HEK293T (cell line): ENCODE measurements at regions not wholly inside any gene's neighbourhood (a gene's known extent, or its start where the extent isn't known, plus 50 kb on each side); places are given as distances from the start of the nearest gene placed in this dataset.

Source experiments
- ARNT ChIP-seq: fragments of 450-650 bp; IDR thresholded peaks from 2 replicates; pipeline ENCODE4 v1.6.1; 2017; ENCODE audit warnings: mild to moderate bottlenecking
- BHLHE40 ChIP-seq: fragments of 450-650 bp; IDR thresholded peaks from 2 replicates; pipeline ENCODE4 v1.6.1; 2016; ENCODE audit warnings: mild to moderate bottlenecking, moderate library complexity, borderline replicate concordance
- ELF4 ChIP-seq: fragments of 450-650 bp; IDR thresholded peaks from 2 replicates; pipeline ENCODE4 v1.6.1; 2017; ENCODE audit warnings: antibody characterized with exemption
- FOXA1 ChIP-seq: fragments of 450-650 bp; IDR thresholded peaks from 2 replicates; pipeline ENCODE4 v1.6.1; 2016; ENCODE audit warnings: mild to moderate bottlenecking
- FOXK2 ChIP-seq: fragments of 450-650 bp; IDR thresholded peaks from 2 replicates; pipeline ENCODE4 v1.6.1; 2016; ENCODE audit warnings: mild to moderate bottlenecking
- FOXM1 ChIP-seq: fragments of 450-650 bp; IDR thresholded peaks from 2 replicates; pipeline ENCODE4 v1.6.1; 2017; ENCODE audit warnings: mild to moderate bottlenecking, borderline replicate concordance
- HDGF ChIP-seq: fragments of 450-650 bp; IDR thresholded peaks from 2 replicates; pipeline ENCODE4 v1.6.1; 2017; ENCODE audit warnings: antibody characterized with exemption, borderline replicate concordance
- L3MBTL2 ChIP-seq: fragments of 450-650 bp; conservative IDR thresholded peaks from 2 replicates; pipeline ENCODE4 v1.6.1; 2016; ENCODE audit warnings: mild to moderate bottlenecking
- NFRKB ChIP-seq: fragments of 450-650 bp; IDR thresholded peaks from 2 replicates; pipeline ENCODE4 v1.6.1; 2016; ENCODE audit warnings: mild to moderate bottlenecking, moderate library complexity
- SP1 ChIP-seq: fragments of 450-650 bp; IDR thresholded peaks from 2 replicates; pipeline ENCODE4 v1.6.1; 2017
- SUZ12 ChIP-seq: fragments of 450-650 bp; IDR thresholded peaks from 2 replicates; pipeline ENCODE4 v1.6.1; 2016; ENCODE audit warnings: mild to moderate bottlenecking
- TARDBP ChIP-seq: fragments of 450-650 bp; IDR thresholded peaks from 2 replicates; pipeline ENCODE4 v1.6.1; 2016
- ZNF384 ChIP-seq: fragments of 450-650 bp; IDR thresholded peaks from 2 replicates; pipeline ENCODE4 v1.6.1; 2016
- TF ChIP-seq, protein P1 (sequence below): fragments of 450-650 bp; IDR thresholded peaks from 2 replicates; pipeline ENCODE4 v1.6.1; 2016

DNA sequence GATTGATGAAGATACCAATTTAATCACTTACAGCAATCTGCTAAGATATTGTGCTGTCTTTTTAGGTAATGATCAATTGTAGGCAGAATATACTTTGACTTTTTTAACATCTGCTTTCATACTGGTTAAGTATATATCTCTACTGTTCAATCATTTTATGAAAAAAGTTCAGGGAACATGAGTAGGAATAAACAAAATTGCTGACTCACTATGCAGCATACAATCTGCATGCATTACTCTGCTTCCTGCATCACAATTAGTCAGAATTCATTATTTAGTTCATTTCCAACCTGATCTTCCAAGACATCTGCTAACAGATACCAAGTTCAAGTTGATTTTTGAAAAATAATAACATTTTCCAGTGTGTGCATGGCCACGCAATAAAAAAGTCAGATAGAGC, 1430.4 kb upstream of the LRRTM1 start:
- TF ChIP-seq, protein P1, sequence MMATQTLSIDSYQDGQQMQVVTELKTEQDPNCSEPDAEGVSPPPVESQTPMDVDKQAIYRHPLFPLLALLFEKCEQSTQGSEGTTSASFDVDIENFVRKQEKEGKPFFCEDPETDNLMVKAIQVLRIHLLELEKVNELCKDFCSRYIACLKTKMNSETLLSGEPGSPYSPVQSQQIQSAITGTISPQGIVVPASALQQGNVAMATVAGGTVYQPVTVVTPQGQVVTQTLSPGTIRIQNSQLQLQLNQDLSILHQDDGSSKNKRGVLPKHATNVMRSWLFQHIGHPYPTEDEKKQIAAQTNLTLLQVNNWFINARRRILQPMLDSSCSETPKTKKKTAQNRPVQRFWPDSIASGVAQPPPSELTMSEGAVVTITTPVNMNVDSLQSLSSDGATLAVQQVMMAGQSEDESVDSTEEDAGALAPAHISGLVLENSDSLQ: no peak
- TF ChIP-seq BHLHE40: no peak
- TF ChIP-seq FOXM1: no peak
- TF ChIP-seq HDGF: no peak
- no peak for TF ChIP-seq ZNF384
- no peak for TF ChIP-seq FOXA1
- no peak for TF ChIP-seq ELF4
- no peak for TF ChIP-seq SP1
- TF ChIP-seq SUZ12: no peak
- no peak for TF ChIP-seq L3MBTL2
- no peak for TF ChIP-seq TARDBP
- no peak for TF ChIP-seq NFRKB
- TF ChIP-seq ARNT: no peak
- TF ChIP-seq FOXK2: no peak
